Neural progenitor cell (in vitro differentiated cells): ENCODE measurements at regions not wholly inside any gene's neighbourhood (a gene's known extent, or its start where the extent isn't known, plus 50 kb on each side); places are given as distances from the start of the nearest gene placed in this dataset.

Source experiments
- DNase-seq: peaks from one replicate; pipeline ENCODE4 v3.0.0-alpha.2; 2016; ENCODE audit warnings: low spot score
- H2AFZ ChIP-seq: fragments of 200-600 bp; sonication (generic); replicated peaks from 2 replicates; pipeline ENCODE4 v1.6.1; 2016; ENCODE audit warnings: antibody characterized with exemption
- H3F3A ChIP-seq: fragments of 200-600 bp; sonication (generic); 2 replicates; pipeline ENCODE4 v1.6.1; 2016; ENCODE audit warnings: antibody characterized with exemption, low read depth
- H3K27ac ChIP-seq: fragments of 200-600 bp; sonication (generic); 2 replicates; pipeline ENCODE4 v1.5.1; 2016; ENCODE audit warnings: mild to moderate bottlenecking
- H3K27me3 ChIP-seq: fragments of 200-600 bp; sonication (generic); 2 replicates; pipeline ENCODE4 v1.6.1; 2016; ENCODE audit warnings: mild to moderate bottlenecking, moderate library complexity
- H3K36me3 ChIP-seq: fragments of 200-600 bp; sonication (generic); 2 replicates; pipeline ENCODE4 v1.5.1; 2016
- H3K4me1 ChIP-seq: fragments of 200-600 bp; sonication (generic); 2 replicates; pipeline ENCODE4 v1.6.1; 2016; ENCODE audit warnings: mixed run types
- H3K4me2 ChIP-seq: fragments of 200-600 bp; sonication (generic); 2 replicates; pipeline ENCODE4 v1.6.1; 2016
- H3K4me3 ChIP-seq: fragments of 200-600 bp; sonication (generic); 2 replicates; pipeline ENCODE4 v1.5.1; 2016
- H3K79me2 ChIP-seq: fragments of 200-600 bp; sonication (generic); 2 replicates; pipeline ENCODE4 v1.6.1; 2016; ENCODE audit warnings: low read depth
- H3K9ac ChIP-seq: fragments of 200-600 bp; sonication (generic); 2 replicates; pipeline ENCODE4 v1.6.1; 2016
- H3K9me3 ChIP-seq: fragments of 200-600 bp; sonication (generic); 2 replicates; pipeline ENCODE4 v1.5.1; 2016; ENCODE audit warnings: low read depth
- H4K20me1 ChIP-seq: fragments of 200-600 bp; sonication (generic); 2 replicates; pipeline ENCODE4 v1.6.1; 2016; ENCODE audit warnings: low read depth
- H3K27ac Mint-ChIP-seq: 3 replicates; pipeline ENCODE4 v1.8.0; 2021; ENCODE audit warnings: mixed read lengths
- H3K27me3 Mint-ChIP-seq: 2 replicates; pipeline ENCODE4 v1.8.0; 2022; ENCODE audit warnings: low read depth, mild to moderate bottlenecking, inconsistent platforms, moderate library complexity, mixed read lengths; ENCODE audit not compliant: insufficient read depth
- H3K36me3 Mint-ChIP-seq: 3 replicates; pipeline ENCODE4 v1.8.0; 2021; ENCODE audit warnings: mixed read lengths
- H3K4me1 Mint-ChIP-seq: 3 replicates; pipeline ENCODE4 v1.8.0; 2021; ENCODE audit warnings: mixed read lengths
- H3K4me3 Mint-ChIP-seq: 3 replicates; pipeline ENCODE4 v1.8.0; 2021; ENCODE audit warnings: mild to moderate bottlenecking, moderate library complexity, mixed read lengths
- H3K9me3 Mint-ChIP-seq: 3 replicates; pipeline ENCODE4 v1.8.0; 2020; ENCODE audit warnings: mixed read lengths
- EZH2 ChIP-seq: fragments of 200-600 bp; sonication (generic); IDR thresholded peaks from 2 replicates; pipeline ENCODE4 v1.6.1; 2017; ENCODE audit warnings: antibody characterized with exemption, mild to moderate bottlenecking, moderate library complexity
- EZH2phosphoT487 ChIP-seq: fragments of 200-600 bp; sonication (generic); IDR thresholded peaks from 2 replicates; pipeline ENCODE4 v1.6.1; 2017; ENCODE audit warnings: antibody characterized with exemption
- TF ChIP-seq, protein P1 (sequence below): fragments of 200-600 bp; sonication (generic); IDR thresholded peaks from 2 replicates; pipeline ENCODE4 v1.5.1; 2017; ENCODE audit warnings: antibody characterized with exemption, mild to moderate bottlenecking

GRCh38 chr13:62583466-62583865 is 1167.8 kb upstream of the PCDH20 start:
- Histone ChIP-seq H3K4me2 (no peak overlapping the region), H3K4me1 (no peaks in the 10 kb centered on the region), H3K27ac (no peak overlapping the region), H3K79me2 (no peaks in the 10 kb centered on the region), H4K20me1 (no peaks in the 10 kb centered on the region), H3K9me3 (no peaks in the 10 kb centered on the region), H2AFZ (no peak overlapping the region), H3K36me3 (no peaks in the 10 kb centered on the region), H3K4me3 (no peak overlapping the region), H3K9ac (no peak overlapping the region), H3F3A (no peaks in the 10 kb centered on the region), H3K27me3 (no peaks in the 10 kb centered on the region)
- H3K4me1 Mint-ChIP-seq: no peaks in the 10 kb centered on the region
- TF ChIP-seq EZH2phosphoT487 (no peak), EZH2 (no peak)
- TF ChIP-seq, protein P1, sequence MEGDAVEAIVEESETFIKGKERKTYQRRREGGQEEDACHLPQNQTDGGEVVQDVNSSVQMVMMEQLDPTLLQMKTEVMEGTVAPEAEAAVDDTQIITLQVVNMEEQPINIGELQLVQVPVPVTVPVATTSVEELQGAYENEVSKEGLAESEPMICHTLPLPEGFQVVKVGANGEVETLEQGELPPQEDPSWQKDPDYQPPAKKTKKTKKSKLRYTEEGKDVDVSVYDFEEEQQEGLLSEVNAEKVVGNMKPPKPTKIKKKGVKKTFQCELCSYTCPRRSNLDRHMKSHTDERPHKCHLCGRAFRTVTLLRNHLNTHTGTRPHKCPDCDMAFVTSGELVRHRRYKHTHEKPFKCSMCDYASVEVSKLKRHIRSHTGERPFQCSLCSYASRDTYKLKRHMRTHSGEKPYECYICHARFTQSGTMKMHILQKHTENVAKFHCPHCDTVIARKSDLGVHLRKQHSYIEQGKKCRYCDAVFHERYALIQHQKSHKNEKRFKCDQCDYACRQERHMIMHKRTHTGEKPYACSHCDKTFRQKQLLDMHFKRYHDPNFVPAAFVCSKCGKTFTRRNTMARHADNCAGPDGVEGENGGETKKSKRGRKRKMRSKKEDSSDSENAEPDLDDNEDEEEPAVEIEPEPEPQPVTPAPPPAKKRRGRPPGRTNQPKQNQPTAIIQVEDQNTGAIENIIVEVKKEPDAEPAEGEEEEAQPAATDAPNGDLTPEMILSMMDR: no peak
- H3K27ac Mint-ChIP-seq: no peak overlapping the region
- no peaks in the 10 kb centered on the region for H3K27me3 Mint-ChIP-seq
- H3K36me3 Mint-ChIP-seq: no peaks in the 10 kb centered on the region
- H3K4me3 Mint-ChIP-seq: no peak overlapping the region
- DNase-seq: no peak
- H3K9me3 Mint-ChIP-seq: no peaks in the 10 kb centered on the region

DNA sequence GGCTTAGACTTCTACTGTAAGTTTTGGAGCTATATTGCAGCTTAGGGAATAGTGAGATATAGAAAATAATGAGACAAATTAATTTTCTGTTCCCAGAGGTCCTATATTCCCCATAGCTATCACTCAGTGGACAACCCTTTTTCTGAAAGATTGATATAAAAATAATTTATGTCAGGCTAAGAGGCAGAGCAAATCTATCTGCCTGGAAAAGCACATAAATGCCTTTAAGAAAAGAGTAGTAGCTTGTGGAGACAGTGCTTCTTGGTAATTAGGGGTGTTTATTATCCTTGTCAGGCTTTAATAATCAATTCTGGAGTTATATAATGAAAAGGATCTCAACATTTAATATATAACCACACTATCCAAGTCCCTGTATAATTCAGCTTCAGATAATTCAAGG is 1162.8 kb upstream of the PCDH20 start:
- H3K79me2 ChIP-seq: no peaks in the 10 kb centered on the region
- H3K9ac ChIP-seq: no peak overlapping the region
- no peaks in the 10 kb centered on the region for H3K9me3 ChIP-seq
- Mint-ChIP-seq H3K4me3 (no peak overlapping the region), H3K27me3 (no peaks in the 10 kb centered on the region), H3K36me3 (no peaks in the 10 kb centered on the region), H3K4me1 (no peaks in the 10 kb centered on the region), H3K27ac (no peak overlapping the region), H3K9me3 (no peaks in the 10 kb centered on the region)
- no peaks in the 10 kb centered on the region for H3K27me3 ChIP-seq
- no peaks in the 10 kb centered on the region for H3K4me1 ChIP-seq
- no peak overlapping the region for H2AFZ ChIP-seq
- no peak for DNase-seq
- H4K20me1 ChIP-seq: no peaks in the 10 kb centered on the region
- TF ChIP-seq EZH2 (no peak), EZH2phosphoT487 (no peak)
- TF ChIP-seq, protein P1: no peak
- no peaks in the 10 kb centered on the region for H3F3A ChIP-seq
- no peak overlapping the region for H3K4me2 ChIP-seq
- no peak overlapping the region for H3K27ac ChIP-seq
- H3K36me3 ChIP-seq: no peaks in the 10 kb centered on the region
- H3K4me3 ChIP-seq: no peak overlapping the region

GRCh38 chr13:62564770-62565169 is 1149.1 kb upstream of the PCDH20 start:
- H3K9me3 Mint-ChIP-seq: no peaks in the 10 kb centered on the region
- no peaks in the 10 kb centered on the region for H3K27me3 Mint-ChIP-seq
- no peaks in the 10 kb centered on the region for H3K9me3 ChIP-seq
- no peaks in the 10 kb centered on the region for H4K20me1 ChIP-seq
- H3K36me3 Mint-ChIP-seq: no peaks in the 10 kb centered on the region
- no peak overlapping the region for H2AFZ ChIP-seq
- no peak overlapping the region for H3K4me3 Mint-ChIP-seq
- no peak overlapping the region for H3K27ac Mint-ChIP-seq
- H3K27ac ChIP-seq: no peak overlapping the region
- no peak overlapping the region for H3K9ac ChIP-seq
- no peaks in the 10 kb centered on the region for H3K4me1 ChIP-seq
- no peak overlapping the region for H3K4me2 ChIP-seq
- no peaks in the 10 kb centered on the region for H3K79me2 ChIP-seq
- H3F3A ChIP-seq: no peaks in the 10 kb centered on the region
- no peak overlapping the region for H3K4me3 ChIP-seq
- TF ChIP-seq EZH2 (no peak), EZH2phosphoT487 (no peak)
- TF ChIP-seq, protein P1: no peak
- H3K36me3 ChIP-seq: no peaks in the 10 kb centered on the region
- DNase-seq: no peak
- no peaks in the 10 kb centered on the region for H3K4me1 Mint-ChIP-seq
- H3K27me3 ChIP-seq: no peaks in the 10 kb centered on the region

- no peak overlapping the region for H3K4me2 ChIP-seq
- H3K4me1 ChIP-seq: no peaks in the 10 kb centered on the region
- no peak overlapping the region for H3K27ac ChIP-seq
- no peaks in the 10 kb centered on the region for H3K36me3 ChIP-seq
- Mint-ChIP-seq H3K4me1 (no peaks in the 10 kb centered on the region), H3K9me3 (no peaks in the 10 kb centered on the region), H3K27me3 (no peaks in the 10 kb centered on the region), H3K27ac (no peak overlapping the region), H3K36me3 (no peaks in the 10 kb centered on the region), H3K4me3 (no peak overlapping the region)
- H3K27me3 ChIP-seq: no peaks in the 10 kb centered on the region
- H3K4me3 ChIP-seq: no peak overlapping the region
- no peaks in the 10 kb centered on the region for H3K9me3 ChIP-seq
- no peaks in the 10 kb centered on the region for H4K20me1 ChIP-seq
- DNase-seq: no peak
- TF ChIP-seq EZH2phosphoT487 (no peak), EZH2 (no peak)
- H3K9ac ChIP-seq: no peak overlapping the region
- no peaks in the 10 kb centered on the region for H3K79me2 ChIP-seq
- no peak overlapping the region for H2AFZ ChIP-seq
- no peaks in the 10 kb centered on the region for H3F3A ChIP-seq
Measured at GRCh38 chr13:62563251-62563650, 1147.6 kb upstream of the PCDH20 start.
